ENCODE measurements at regions not wholly inside any gene's neighbourhood (a gene's known extent, or its start where the extent isn't known, plus 50 kb on each side); places are given as distances from the start of the nearest gene placed in this dataset.
"Not testable (repeated sequence)": the region's sequence is repeated elsewhere in the genome, so short reads cannot be mapped to it uniquely, and the experiment has no call there.

DNA sequence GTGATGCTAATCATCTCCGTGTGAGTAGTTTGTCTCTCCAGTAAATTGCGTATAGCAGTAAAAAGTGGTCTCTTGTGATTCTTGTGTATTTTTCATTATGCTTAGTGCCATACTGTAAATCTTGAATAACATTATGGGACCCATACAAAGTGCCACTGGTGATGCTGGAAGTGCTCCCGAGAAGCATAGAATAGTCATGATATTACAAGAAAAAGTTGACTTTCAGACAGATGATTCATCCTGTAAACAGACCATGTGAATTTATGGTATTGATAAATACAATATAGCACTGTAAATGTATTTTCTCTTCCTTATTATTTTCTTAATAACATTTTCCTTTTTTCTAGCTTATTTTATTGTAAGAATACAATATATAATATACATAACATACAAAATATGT, 74.6 kb upstream of the CDK6 start:
- H3K36me3 ChIP-seq: no peaks in the 10 kb centered on the region
- no peak for TF ChIP-seq EP300 (IDR thresholded peaks at IDR 0.05)
- TF ChIP-seq, protein P1, sequence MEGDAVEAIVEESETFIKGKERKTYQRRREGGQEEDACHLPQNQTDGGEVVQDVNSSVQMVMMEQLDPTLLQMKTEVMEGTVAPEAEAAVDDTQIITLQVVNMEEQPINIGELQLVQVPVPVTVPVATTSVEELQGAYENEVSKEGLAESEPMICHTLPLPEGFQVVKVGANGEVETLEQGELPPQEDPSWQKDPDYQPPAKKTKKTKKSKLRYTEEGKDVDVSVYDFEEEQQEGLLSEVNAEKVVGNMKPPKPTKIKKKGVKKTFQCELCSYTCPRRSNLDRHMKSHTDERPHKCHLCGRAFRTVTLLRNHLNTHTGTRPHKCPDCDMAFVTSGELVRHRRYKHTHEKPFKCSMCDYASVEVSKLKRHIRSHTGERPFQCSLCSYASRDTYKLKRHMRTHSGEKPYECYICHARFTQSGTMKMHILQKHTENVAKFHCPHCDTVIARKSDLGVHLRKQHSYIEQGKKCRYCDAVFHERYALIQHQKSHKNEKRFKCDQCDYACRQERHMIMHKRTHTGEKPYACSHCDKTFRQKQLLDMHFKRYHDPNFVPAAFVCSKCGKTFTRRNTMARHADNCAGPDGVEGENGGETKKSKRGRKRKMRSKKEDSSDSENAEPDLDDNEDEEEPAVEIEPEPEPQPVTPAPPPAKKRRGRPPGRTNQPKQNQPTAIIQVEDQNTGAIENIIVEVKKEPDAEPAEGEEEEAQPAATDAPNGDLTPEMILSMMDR (IDR thresholded peaks at IDR 0.05): no peak
- no peak for TF ChIP-seq POLR2A (IDR thresholded peaks at IDR 0.05)
- no peak for TF ChIP-seq POLR2AphosphoS5 (IDR thresholded peaks at IDR 0.05)
- 83 to 100% methylated on average over 3 of the region's 3 CpGs for WGBS, 2 donors (ENCODE audit: low coverage in 1 of 2)
- no peak overlapping the region for H3K4me3 ChIP-seq
- H3K27me3 ChIP-seq: no peaks in the 10 kb centered on the region
- no peaks in the 10 kb centered on the region for H3K9me3 ChIP-seq
- no peak overlapping the region for H3K27ac ChIP-seq
- ATAC-seq: no peak
- no peaks in the 10 kb centered on the region for H3K4me1 ChIP-seq

DNA sequence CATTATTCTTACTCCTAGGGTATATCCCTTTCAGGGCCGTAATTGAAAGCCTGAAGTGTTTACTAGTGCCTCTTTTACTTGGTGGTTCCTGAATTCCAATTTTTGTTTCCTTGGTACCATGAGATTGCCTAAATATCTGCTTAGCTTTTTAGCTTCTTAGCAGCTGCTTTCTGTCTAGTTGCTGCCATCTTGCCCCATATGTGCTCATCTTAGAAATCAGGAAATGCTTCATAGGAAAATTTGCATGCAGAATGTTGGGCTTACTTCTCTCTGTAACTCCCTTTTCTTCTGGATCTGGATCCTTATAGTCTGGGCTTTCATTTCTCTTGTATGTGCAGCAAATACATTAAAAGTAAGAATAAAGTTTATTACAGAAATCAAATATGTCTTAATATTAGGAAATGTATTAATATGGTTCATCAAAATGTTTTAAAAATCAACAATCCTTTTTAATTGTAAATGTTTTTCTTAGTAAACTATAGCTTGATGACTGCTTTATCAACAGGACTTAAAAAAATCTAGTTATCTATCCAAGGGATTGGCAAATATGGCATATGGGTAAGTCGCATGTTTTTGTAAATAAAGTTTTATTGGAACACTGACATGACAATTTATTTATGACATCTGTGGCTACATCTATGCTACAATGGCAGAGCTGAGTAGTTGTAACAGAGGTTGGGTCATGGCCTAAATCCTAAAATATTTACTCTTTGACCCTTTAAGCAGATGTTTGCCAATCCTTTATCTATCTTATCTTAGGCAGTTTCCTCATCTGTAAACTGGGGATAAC, 73.5 kb upstream of the CDK6 start:
- no peak for ATAC-seq

DNA sequence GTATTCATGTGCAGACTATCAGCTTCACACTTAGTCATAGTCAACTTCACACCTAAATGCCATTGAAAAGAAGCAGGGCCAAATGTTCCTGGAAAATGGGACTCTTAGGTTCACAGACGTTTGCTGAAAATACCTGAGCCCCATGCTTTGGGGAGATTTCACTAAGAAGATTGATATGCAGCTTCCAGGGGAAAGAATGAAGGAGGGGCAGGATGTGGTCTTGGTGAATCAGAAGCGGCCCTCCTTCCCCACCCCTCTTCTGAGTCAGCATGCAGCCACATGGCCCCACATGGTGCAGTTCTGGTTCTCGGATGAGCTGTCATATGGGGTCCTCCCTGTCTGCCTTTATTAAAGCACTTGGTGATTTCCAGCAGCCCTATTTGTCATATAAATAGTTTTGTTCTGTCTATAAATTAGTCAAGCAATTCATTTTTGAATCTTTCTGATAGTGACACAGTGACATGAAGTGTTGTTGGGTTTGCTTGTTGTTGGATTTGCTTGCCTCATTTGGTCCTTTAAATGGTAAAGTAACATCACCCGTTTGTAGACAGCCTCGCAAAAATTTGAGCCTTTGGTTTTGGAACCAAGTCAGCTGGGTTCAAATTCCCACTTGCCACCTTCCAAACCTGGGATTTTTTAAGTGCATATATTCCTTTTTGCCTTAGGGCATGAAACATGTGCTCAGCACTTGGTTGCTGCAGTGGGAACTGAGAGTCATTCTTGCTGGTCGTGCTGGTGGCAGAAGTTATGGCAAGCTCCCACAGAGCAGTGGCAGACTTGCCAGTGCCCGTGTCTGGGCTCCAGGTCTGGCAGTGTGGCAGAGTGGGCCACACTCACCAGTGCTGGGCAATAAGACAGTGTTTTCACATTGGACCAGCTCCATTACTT, 68.1 kb upstream of the CDK6 start:
- 60 to 64% methylated on average over 5 to 7 of the region's 7 CpGs for WGBS, 2 donors (ENCODE audit: low coverage in 1 of 2)
- no peaks in the 10 kb centered on the region for H3K36me3 ChIP-seq
- H3K9me3 ChIP-seq: no peaks in the 10 kb centered on the region
- H3K27me3 ChIP-seq: no peaks in the 10 kb centered on the region
- H3K4me1 ChIP-seq: no peaks in the 10 kb centered on the region
- no peak overlapping the region for H3K4me3 ChIP-seq
- no peak for ATAC-seq
- no peak overlapping the region for H3K27ac ChIP-seq
- TF ChIP-seq EP300 (IDR thresholded peaks at IDR 0.05): no peak
- TF ChIP-seq POLR2AphosphoS5 (IDR thresholded peaks at IDR 0.05): no peak
- TF ChIP-seq POLR2A (IDR thresholded peaks at IDR 0.05): no peak
- TF ChIP-seq, protein P1 (IDR thresholded peaks at IDR 0.05): no peak

More for the DNA sequence above, 73.5 kb upstream of the CDK6 start:
- WGBS, 2 donors (ENCODE audit: low coverage in 1 of 2): 87 to 100% methylated on average over 2 of the region's 2 CpGs
- Histone ChIP-seq H3K9me3 (no peaks in the 10 kb centered on the region), H3K4me1 (no peaks in the 10 kb centered on the region), H3K36me3 (no peaks in the 10 kb centered on the region), H3K4me3 (no peak overlapping the region), H3K27me3 (no peaks in the 10 kb centered on the region), H3K27ac (no peak overlapping the region)
- no peak for TF ChIP-seq POLR2AphosphoS5 (IDR thresholded peaks at IDR 0.05)
- no peak for TF ChIP-seq POLR2A (IDR thresholded peaks at IDR 0.05)
- TF ChIP-seq EP300 (IDR thresholded peaks at IDR 0.05): no peak
- TF ChIP-seq, protein P1 (IDR thresholded peaks at IDR 0.05): no peak

DNA sequence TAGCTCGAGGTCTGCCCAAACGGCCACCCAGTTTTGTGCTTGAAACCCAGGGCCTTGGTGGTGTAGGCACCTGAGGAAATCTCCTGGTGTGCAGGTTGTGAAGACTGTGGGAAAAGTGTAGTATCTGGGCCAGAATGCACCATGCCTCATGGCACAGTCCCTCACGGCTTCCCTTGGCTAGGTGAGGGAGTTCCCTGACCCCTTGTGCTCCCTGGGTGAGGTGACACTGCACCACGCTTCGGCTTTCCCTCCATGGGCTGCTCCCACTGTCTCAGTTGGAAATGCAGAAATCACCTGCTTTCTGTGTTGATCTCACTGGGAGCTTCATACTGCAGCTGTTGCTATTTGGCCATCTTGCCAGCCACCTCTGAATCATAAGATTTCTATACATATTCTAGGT, 62.4 kb upstream of the CDK6 start:
- TF ChIP-seq POLR2A (IDR thresholded peaks at IDR 0.05) (no peak), EP300 (IDR thresholded peaks at IDR 0.05) (no peak)
- TF ChIP-seq, protein P1 (IDR thresholded peaks at IDR 0.05): no peak

DNA sequence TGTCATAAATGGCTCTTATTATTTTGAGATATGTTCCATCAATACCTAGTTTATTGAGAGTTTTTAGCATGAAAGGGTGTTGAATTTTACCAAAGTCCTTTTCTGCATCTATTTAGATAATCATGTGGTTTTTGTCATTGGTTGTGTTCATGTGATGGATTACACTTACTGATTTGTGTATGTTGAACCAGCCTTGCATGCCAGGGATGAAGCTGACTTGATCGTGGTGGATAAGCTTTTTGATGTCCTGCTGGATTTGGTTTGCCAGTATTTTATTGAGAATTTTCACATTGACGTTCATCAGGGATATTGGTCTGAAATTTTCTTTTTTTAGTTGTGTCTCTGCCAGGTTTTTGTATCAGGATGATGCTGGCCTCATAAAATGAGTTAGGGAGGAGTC, 58.5 kb upstream of the CDK6 start:
- not testable (repeated sequence) for H3K4me1 ChIP-seq, H3K36me3 ChIP-seq, H3K27ac ChIP-seq, H3K27me3 ChIP-seq, ATAC-seq, H3K4me3 ChIP-seq
- peaks cover 0 to 30% (median 0%) of the 10 kb centered on the region in 3 donors for H3K9me3 ChIP-seq
- WGBS, 2 donors (ENCODE audit: low coverage in 1 of 2): 77 to 86% methylated on average over 2 of the region's 2 CpGs

More for the DNA sequence above, 62.4 kb upstream of the CDK6 start:
- Histone ChIP-seq H3K4me1 (no peaks in the 10 kb centered on the region), H3K9me3 (peaks cover 0 to 30% (median 0%) of the 10 kb centered on the region in 3 donors), H3K36me3 (no peaks in the 10 kb centered on the region), H3K27ac (no peak overlapping the region), H3K4me3 (no peak overlapping the region), H3K27me3 (no peaks in the 10 kb centered on the region)
- ATAC-seq: no peak
- 93% methylated on average over 5 of the region's 5 CpGs; no CpG with 5 or more reads in 1 of the 2 donors for WGBS, 2 donors (ENCODE audit: low coverage in 1 of 2)
